GM12878 (cell line): ENCODE measurements at regions not wholly inside any gene's neighbourhood (a gene's known extent, or its start where the extent isn't known, plus 50 kb on each side); places are given as distances from the start of the nearest gene placed in this dataset.

Experiments used
- ATAC-seq: fragments of 200-7000 bp; cut with Tn5 transposase; 3 replicates; pipeline ENCODE4 v1.9.1; 2020; ENCODE audit warnings: mild to moderate bottlenecking, moderate library complexity
- BruUV-seq: library from RNA; stranded (reverse); fragments of 400-500 nt; replicated peaks from 2 replicates; lab custom pipeline; 2021; lab: Mats Ljungman, UMichigan
- CTCF ChIA-PET: fragments of 300-600 bp; sonication (Branson Sonifier 250); formaldehyde crosslinking; extraction: SDS; loops from one replicate; lab custom pipeline; 2021; ENCODE audit warnings: inconsistent platforms; lab: Yijun Ruan, JAX
- POLR2A ChIA-PET: fragments of 350-600 bp; formaldehyde crosslinking; extraction: SDS; loops from one replicate; lab custom pipeline; 2021; ENCODE audit warnings: inconsistent platforms; lab: Charles Lee
- RAD21 ChIA-PET: fragments of 300-600 bp; sonication (Branson Sonifier 250); formaldehyde crosslinking; loops from one replicate; lab custom pipeline; 2023; ENCODE audit warnings: antibody characterized with exemption; ENCODE audit not compliant: unreplicated experiment; lab: Charles Lee
- SMC1A ChIA-PET: fragments of 300-600 bp; sonication (Branson Sonifier 250); formaldehyde crosslinking; loops from one replicate; lab custom pipeline; 2023; ENCODE audit not compliant: unreplicated experiment, uncharacterized antibody; lab: Charles Lee
- DNase-seq: peaks from one replicate; pipeline ENCODE4 v3.0.0-alpha.2; 2011; ENCODE audit warnings: low read depth, low spot score
- FAIRE-seq: peaks from 3 replicates; lab custom pipeline; 2011; peaks lifted over from hg19 to GRCh38; lab: Jason Lieb, UNC
- H2AFZ ChIP-seq: 2 replicates; pipeline ENCODE4 v1.6.0; 2011; ENCODE audit warnings: low read depth, low read length, control low read depth; ENCODE audit not compliant: control insufficient read depth
- H3K27ac ChIP-seq: 2 replicates; pipeline ENCODE4 v1.5.1; 2011; ENCODE audit warnings: control low read depth; ENCODE audit not compliant: control insufficient read depth, insufficient read depth
- H3K27me3 ChIP-seq, 2 experiments: replicated peaks in 1 of 2; 2 replicates each; pipeline versions ENCODE4 v1.6.0 to v1.6.1; 2011; ENCODE audit warnings: low read length in 1 of 2; ENCODE audit not compliant: control insufficient read depth in 2 of 2, insufficient read depth in 2 of 2
- H3K36me3 ChIP-seq, 2 experiments: 2 replicates each; pipeline ENCODE4 v1.5.1; 2011; ENCODE audit warnings: low read length in 1 of 2; ENCODE audit not compliant: control insufficient read depth in 2 of 2, insufficient read depth in 2 of 2
- H3K4me1 ChIP-seq: 2 replicates; pipeline ENCODE4 v1.6.1; 2011; ENCODE audit warnings: mild to moderate bottlenecking, low read length, moderate library complexity, mixed read lengths; ENCODE audit not compliant: control insufficient read depth, insufficient read depth
- H3K4me2 ChIP-seq: 2 replicates; pipeline ENCODE4 v1.6.0; 2011; ENCODE audit warnings: control low read depth; ENCODE audit not compliant: control insufficient read depth, insufficient read depth
- H3K4me3 ChIP-seq: fragments of 200-600 bp; sonication (generic); 2 replicates; pipeline ENCODE4 v1.5.1; 2016
- H3K79me2 ChIP-seq: 2 replicates; pipeline ENCODE4 v1.6.0; 2011; ENCODE audit warnings: low read length; ENCODE audit not compliant: control insufficient read depth, insufficient read depth
- H3K9ac ChIP-seq: 2 replicates; pipeline ENCODE4 v1.8.0; 2011; ENCODE audit warnings: low read length, control low read depth, mixed read lengths; ENCODE audit not compliant: control insufficient read depth, insufficient read depth
- H3K9me3 ChIP-seq: replicated peaks from 3 replicates; pipeline ENCODE4 v1.5.1; 2011; ENCODE audit warnings: mild to moderate bottlenecking, low read length; ENCODE audit not compliant: control insufficient read depth, insufficient read depth
- H4K20me1 ChIP-seq: 2 replicates; pipeline ENCODE4 v1.6.0; 2011; ENCODE audit not compliant: control insufficient read depth, insufficient read depth
- BHLHE40 ChIP-seq, 2 experiments: fragments of 450-650 bp in 1 of 2; IDR thresholded peaks; 2 replicates each; pipeline ENCODE4 v1.6.1; 2011 to 2017; ENCODE audit warnings: low read depth in 2 of 2, borderline replicate concordance in 1 of 2, improper control_type of control experiment in 1 of 2, low read length in 1 of 2, mild to moderate bottlenecking in 1 of 2
- BMI1 ChIP-seq: fragments of 450-650 bp; IDR thresholded peaks from 2 replicates; pipeline ENCODE4 v1.6.1; 2016; ENCODE audit warnings: mild to moderate bottlenecking, moderate library complexity, borderline replicate concordance
- CREB1 ChIP-seq: IDR thresholded peaks from 2 replicates; pipeline ENCODE4 v1.6.1; 2012; ENCODE audit warnings: low read depth, mild to moderate bottlenecking, inconsistent platforms
- ESRRA ChIP-seq: IDR thresholded peaks from 2 replicates; pipeline ENCODE4 v1.6.1; 2012; ENCODE audit warnings: mild to moderate bottlenecking, low read length, improper control_type of control experiment
- FOXM1 ChIP-seq: IDR thresholded peaks from 2 replicates; pipeline ENCODE4 v1.6.1; 2012; ENCODE audit warnings: low read depth, mild to moderate bottlenecking, inconsistent platforms, low read length, moderate library complexity
- IRF4 ChIP-seq: IDR thresholded peaks from 2 replicates; pipeline ENCODE4 v1.6.1; 2011; ENCODE audit warnings: low read depth, low read length
- NFYA ChIP-seq: IDR thresholded peaks from 2 replicates; pipeline ENCODE4 v1.6.1; 2011; ENCODE audit warnings: low read depth, mild to moderate bottlenecking, low read length, improper control_type of control experiment, borderline replicate concordance
- NR2C1 ChIP-seq: fragments of 450-650 bp; IDR thresholded peaks from 2 replicates; pipeline ENCODE4 v1.6.1; 2017; ENCODE audit warnings: antibody characterized with exemption, mild to moderate bottlenecking, moderate library complexity
- POLR2A ChIP-seq: IDR thresholded peaks from 2 replicates; pipeline ENCODE4 v1.6.1; 2011; ENCODE audit warnings: low read depth, mild to moderate bottlenecking, low read length
- POLR2AphosphoS2 ChIP-seq: IDR thresholded peaks from 2 replicates; pipeline ENCODE4 v1.6.1; 2011; ENCODE audit warnings: low read depth, mild to moderate bottlenecking, low read length, improper control_type of control experiment, moderate library complexity
- POLR2AphosphoS5 ChIP-seq: IDR thresholded peaks from 2 replicates; pipeline ENCODE4 v1.6.1; 2011; ENCODE audit warnings: mild to moderate bottlenecking, low read length, inconsistent platforms
- RFX5 ChIP-seq: IDR thresholded peaks from 2 replicates; pipeline ENCODE4 v1.6.1; 2011; ENCODE audit warnings: low read depth, low read length, improper control_type of control experiment
- TCF3 ChIP-seq: IDR thresholded peaks from 2 replicates; pipeline ENCODE4 v1.6.1; 2012; ENCODE audit warnings: low read depth, mild to moderate bottlenecking, low read length, borderline replicate concordance; ENCODE audit not compliant: insufficient read depth
- ZNF207 ChIP-seq: fragments of 450-650 bp; IDR thresholded peaks from 2 replicates; pipeline ENCODE4 v1.6.1; 2014; ENCODE audit warnings: antibody characterized with exemption, mild to moderate bottlenecking, borderline replicate concordance
- ZNF274 ChIP-seq: IDR thresholded peaks from one replicate; pipeline ENCODE4 v1.8.0; 2011; ENCODE audit not compliant: insufficient read length, insufficient read depth
- ZNF622 ChIP-seq: fragments of 450-650 bp; IDR thresholded peaks from 2 replicates; pipeline ENCODE4 v1.6.1; 2017; ENCODE audit warnings: mild to moderate bottlenecking, inconsistent platforms
- WGBS: methylation state at CpG from one replicate; pipeline ENCODE4 v1.1.6; 2016; ENCODE audit warnings: low lambda C conversion rate; ENCODE audit not compliant: insufficient replicate concordance, insufficient coverage; ENCODE audit errors: missing lambda C conversion rate; 5-methylcytosine and 5-hydroxymethylcytosine counted together
- in situ Hi-C: fragments of 300-500 bp; cut with MboI; formaldehyde crosslinking; loops from 9 replicates; pipeline ENCODE4 v1.14.3; 2018; ENCODE audit warnings: mixed read lengths
- intact Hi-C: fragments of 100-400 bp; cut with micrococcal nuclease; formaldehyde crosslinking; loops from one replicate; pipeline ENCODE4 v1.14.2; 2022; ENCODE audit not compliant: unreplicated experiment
- TF ChIP-seq, protein P1 (sequence below): fragments of 450-650 bp; IDR thresholded peaks from 2 replicates; pipeline ENCODE4 v1.6.1; 2014; ENCODE audit warnings: mild to moderate bottlenecking
- TF ChIP-seq, protein P2 (sequence below): fragments of 450-650 bp; IDR thresholded peaks from 2 replicates; pipeline ENCODE4 v1.6.1; 2017; ENCODE audit warnings: mild to moderate bottlenecking, moderate library complexity
- TF ChIP-seq, protein P3 (sequence below): IDR thresholded peaks from 2 replicates; pipeline ENCODE4 v1.6.1; 2012; ENCODE audit warnings: low read depth, low read length, improper control_type of control experiment

DNA sequence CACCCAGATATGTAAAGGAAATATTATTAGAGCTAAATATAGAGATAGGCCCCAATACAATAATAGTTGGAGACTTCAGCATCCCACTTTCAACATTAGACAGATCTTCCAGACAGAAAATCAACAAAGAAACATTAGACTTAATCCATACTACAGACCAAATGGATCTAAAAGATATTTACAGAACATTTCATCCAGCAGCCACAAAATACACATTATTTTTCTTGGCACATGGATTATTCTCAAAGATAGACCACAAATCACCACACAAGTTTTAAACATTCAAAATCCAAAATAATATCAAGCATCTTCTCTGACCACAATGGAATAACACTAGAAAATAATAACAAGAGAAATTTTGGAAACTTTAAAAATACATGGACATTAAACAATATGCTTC, 1159.1 kb upstream of the CITED2 start (continued):
- no peak for TF ChIP-seq NFYA

DNA sequence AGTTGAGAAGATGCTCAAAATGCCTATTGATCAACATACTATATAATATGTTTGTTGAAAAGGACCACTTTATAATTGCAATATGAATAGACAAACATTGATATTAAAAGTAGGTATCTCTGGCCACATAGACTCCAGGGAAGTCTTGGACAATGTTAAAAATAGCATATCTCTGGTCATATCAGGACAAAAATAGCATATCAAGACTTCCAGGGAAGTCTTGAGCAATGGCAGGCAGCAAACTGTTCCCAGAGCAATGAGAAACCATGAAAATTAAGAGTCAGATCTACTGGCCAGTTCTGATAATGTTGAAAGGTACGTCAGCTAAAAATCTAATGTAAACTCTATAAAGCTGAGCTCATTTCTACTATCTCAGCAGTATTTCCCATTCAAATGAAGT, 1130.3 kb upstream of the CITED2 start:
- no peak for ATAC-seq
- no peaks in the 10 kb centered on the region for H3K27me3 ChIP-seq
- WGBS = 0% methylated on average over 1 of the region's 1 CpG
- intact Hi-C loops (no loop called here), in situ Hi-C loops (no loop called here)
- H3K4me3 ChIP-seq = no peak overlapping the region
- no peak for FAIRE-seq
- H3K9me3 ChIP-seq = no peaks in the 10 kb centered on the region
- no peak overlapping the region for H3K27ac ChIP-seq
- no peaks in the 10 kb centered on the region for H4K20me1 ChIP-seq
- ChIA-PET CTCF (interaction anchor here (0.6 kb wide), 1 partner anchor 41 kb away, joined by 3 read pairs; no protein-coding TSS in a partner anchor), RAD21 (interaction anchor here (0.6 to 1.4 kb wide), 2 partner anchors 8 to 896 kb away, joined by 3 to 4 read pairs; no protein-coding TSS in a partner anchor), POLR2A (no interaction called here), SMC1A (interaction anchor here (0.8 kb wide), 1 partner anchor 36 kb away, joined by 3 read pairs; no protein-coding TSS in a partner anchor)
- DNase-seq = no peak
- TF ChIP-seq ZNF274 (no peak), RFX5 (no peak), BMI1 (no peak), TCF3 (no peak), ESRRA (no peak), IRF4 (no peak), CREB1 (no peak), FOXM1 (no peak), POLR2A (no peak), ZNF207 (no peak), ZNF622 (no peak), NR2C1 (no peak), POLR2AphosphoS2 (no peak), POLR2AphosphoS5 (no peak), BHLHE40 (IDR thresholded peaks at IDR 0.05; ENCODE audit: borderline replicate concordance in 1 of 2, low read depth in 2 of 2, low read length in 1 of 2) (no peak)
- TF ChIP-seq, protein P1, sequence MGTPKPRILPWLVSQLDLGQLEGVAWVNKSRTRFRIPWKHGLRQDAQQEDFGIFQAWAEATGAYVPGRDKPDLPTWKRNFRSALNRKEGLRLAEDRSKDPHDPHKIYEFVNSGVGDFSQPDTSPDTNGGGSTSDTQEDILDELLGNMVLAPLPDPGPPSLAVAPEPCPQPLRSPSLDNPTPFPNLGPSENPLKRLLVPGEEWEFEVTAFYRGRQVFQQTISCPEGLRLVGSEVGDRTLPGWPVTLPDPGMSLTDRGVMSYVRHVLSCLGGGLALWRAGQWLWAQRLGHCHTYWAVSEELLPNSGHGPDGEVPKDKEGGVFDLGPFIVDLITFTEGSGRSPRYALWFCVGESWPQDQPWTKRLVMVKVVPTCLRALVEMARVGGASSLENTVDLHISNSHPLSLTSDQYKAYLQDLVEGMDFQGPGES = no peak
- TF ChIP-seq, protein P2, sequence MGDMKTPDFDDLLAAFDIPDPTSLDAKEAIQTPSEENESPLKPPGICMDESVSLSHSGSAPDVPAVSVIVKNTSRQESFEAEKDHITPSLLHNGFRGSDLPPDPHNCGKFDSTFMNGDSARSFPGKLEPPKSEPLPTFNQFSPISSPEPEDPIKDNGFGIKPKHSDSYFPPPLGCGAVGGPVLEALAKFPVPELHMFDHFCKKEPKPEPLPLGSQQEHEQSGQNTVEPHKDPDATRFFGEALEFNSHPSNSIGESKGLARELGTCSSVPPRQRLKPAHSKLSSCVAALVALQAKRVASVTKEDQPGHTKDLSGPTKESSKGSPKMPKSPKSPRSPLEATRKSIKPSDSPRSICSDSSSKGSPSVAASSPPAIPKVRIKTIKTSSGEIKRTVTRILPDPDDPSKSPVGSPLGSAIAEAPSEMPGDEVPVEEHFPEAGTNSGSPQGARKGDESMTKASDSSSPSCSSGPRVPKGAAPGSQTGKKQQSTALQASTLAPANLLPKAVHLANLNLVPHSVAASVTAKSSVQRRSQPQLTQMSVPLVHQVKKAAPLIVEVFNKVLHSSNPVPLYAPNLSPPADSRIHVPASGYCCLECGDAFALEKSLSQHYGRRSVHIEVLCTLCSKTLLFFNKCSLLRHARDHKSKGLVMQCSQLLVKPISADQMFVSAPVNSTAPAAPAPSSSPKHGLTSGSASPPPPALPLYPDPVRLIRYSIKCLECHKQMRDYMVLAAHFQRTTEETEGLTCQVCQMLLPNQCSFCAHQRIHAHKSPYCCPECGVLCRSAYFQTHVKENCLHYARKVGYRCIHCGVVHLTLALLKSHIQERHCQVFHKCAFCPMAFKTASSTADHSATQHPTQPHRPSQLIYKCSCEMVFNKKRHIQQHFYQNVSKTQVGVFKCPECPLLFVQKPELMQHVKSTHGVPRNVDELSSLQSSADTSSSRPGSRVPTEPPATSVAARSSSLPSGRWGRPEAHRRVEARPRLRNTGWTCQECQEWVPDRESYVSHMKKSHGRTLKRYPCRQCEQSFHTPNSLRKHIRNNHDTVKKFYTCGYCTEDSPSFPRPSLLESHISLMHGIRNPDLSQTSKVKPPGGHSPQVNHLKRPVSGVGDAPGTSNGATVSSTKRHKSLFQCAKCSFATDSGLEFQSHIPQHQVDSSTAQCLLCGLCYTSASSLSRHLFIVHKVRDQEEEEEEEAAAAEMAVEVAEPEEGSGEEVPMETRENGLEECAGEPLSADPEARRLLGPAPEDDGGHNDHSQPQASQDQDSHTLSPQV = no peak
- TF ChIP-seq, protein P3, sequence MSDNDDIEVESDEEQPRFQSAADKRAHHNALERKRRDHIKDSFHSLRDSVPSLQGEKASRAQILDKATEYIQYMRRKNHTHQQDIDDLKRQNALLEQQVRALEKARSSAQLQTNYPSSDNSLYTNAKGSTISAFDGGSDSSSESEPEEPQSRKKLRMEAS = no peak
- no peaks in the 10 kb centered on the region for H3K36me3 ChIP-seq
- H2AFZ ChIP-seq = no peak overlapping the region
- H3K9ac ChIP-seq = no peak overlapping the region
- BruUV-seq = no TSS peak
- H3K79me2 ChIP-seq = no peaks in the 10 kb centered on the region
- no peaks in the 10 kb centered on the region for H3K4me1 ChIP-seq
- no peak overlapping the region for H3K4me2 ChIP-seq
